ENCODE measurements at regions not wholly inside any gene's neighbourhood (a gene's known extent, or its start where the extent isn't known, plus 50 kb on each side); places are given as distances from the start of the nearest gene placed in this dataset.

DNA sequence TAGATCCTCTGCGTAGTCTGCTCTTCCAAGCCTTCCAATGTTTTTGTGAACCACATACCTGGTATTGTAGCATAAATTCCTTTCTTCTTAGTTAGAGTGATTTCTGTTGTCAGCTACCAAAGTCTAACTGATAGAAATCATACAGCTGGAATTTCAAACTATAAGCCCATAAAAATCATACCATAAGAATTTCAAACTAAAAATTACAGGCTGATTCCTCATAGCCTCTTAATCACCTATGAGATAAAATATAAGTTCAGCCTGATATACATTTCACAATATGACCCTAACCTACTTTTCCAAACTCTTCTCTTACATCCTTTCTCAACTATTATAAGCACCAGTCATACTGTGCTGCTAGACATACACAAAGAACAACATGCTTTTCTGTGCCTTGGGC is 64.8 kb downstream of the PTHLH start:
- ATAC-seq (no peak), DNase-seq (no peak)
- Mint-ChIP-seq H3K4me1 (no peaks in the 10 kb centered on the region), H3K9me3 (peaks cover 0 to 9% (median 2%) of the 10 kb centered on the region in 9 donors), H3K27ac (no peak overlapping the region), H3K27me3 (peaks cover 7 to 38% (median 17%) of the 10 kb centered on the region in 5 donors), H3K36me3 (peaks cover 0 to 5% (median 0%) of the 10 kb centered on the region in 3 donors), H3K4me3 (no peak overlapping the region)
- POLR2A ChIA-PET, result no interaction called here

DNA sequence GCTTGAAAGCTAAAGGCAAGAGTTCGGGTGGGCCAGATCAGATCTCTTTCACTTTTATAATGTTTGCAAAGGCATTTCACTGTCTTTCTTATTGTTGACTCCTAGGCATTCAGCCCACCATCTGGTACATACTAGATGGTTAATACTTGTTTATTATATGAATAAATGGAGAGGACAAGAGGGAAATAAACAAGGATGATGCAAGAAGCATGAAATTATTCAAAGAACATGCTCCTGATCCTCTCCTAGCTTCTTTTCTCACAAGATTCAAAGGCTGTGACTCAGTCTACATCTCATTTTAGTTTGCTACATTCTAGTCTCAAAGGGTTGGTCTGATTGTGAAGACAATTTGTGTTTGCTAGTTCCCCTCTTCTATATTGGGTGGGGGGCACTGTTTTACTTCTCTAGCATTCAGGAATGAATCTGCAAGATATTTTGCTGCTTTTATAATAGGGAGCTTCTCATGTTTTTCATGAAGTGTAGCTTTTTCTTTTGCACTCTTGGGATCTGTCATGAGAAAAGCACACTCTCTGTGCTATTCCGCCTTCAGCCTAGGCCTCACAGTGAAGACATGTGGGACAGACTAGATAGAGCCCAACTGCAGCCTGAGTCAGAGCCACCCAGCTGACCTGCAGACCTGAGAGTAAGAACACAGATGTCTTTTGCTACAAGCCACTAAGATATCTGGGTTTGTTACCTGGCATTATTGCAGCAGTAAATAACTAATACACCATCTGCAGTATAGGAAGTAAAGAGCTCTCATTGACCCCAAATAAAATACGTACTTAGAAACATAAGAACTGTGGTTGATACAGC is 65.7 kb downstream of the PTHLH start:
- no peak for DNase-seq
- no peak for ATAC-seq
- H3K4me1 Mint-ChIP-seq, result no peaks in the 10 kb centered on the region
- no peak overlapping the region for H3K27ac Mint-ChIP-seq
- POLR2A ChIA-PET, result no interaction called here
- H3K4me3 Mint-ChIP-seq, result no peak overlapping the region
- peaks cover 0 to 5% (median 0%) of the 10 kb centered on the region in 3 donors for H3K36me3 Mint-ChIP-seq
- H3K27me3 Mint-ChIP-seq, result peaks cover 7 to 46% (median 17%) of the 10 kb centered on the region in 5 donors
- peaks cover 0 to 9% (median 2%) of the 10 kb centered on the region in 9 donors for H3K9me3 Mint-ChIP-seq

DNA sequence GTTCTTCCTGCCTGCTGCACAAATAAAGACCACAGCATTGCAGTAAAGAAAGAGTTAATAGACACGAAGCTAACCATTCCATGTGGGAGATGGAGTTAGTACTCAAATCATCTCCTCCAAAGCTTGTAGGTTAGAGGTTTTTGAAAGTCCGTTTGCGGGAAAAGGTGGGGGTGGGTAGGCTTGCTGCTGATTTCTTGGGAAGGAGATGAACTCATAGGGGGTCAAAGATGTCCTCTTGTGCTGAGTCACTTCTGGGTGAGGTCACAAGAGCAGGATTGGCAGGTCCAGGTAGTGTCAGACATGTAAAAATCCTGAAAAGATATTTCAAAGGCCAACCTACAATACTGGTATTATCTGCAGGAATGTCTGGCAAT is 66.4 kb downstream of the PTHLH start:
- Mint-ChIP-seq H3K9me3 (peaks cover 0 to 7% (median under 1%) of the 10 kb centered on the region in 9 donors), H3K36me3 (peaks cover 0 to 5% (median 0%) of the 10 kb centered on the region in 3 donors), H3K4me1 (no peaks in the 10 kb centered on the region), H3K27me3 (peaks cover 4 to 40% (median 13%) of the 10 kb centered on the region in 5 donors), H3K27ac (no peak overlapping the region), H3K4me3 (no peak overlapping the region)
- no peak for DNase-seq
- no peak for ATAC-seq
- POLR2A ChIA-PET, result no interaction called here

DNA sequence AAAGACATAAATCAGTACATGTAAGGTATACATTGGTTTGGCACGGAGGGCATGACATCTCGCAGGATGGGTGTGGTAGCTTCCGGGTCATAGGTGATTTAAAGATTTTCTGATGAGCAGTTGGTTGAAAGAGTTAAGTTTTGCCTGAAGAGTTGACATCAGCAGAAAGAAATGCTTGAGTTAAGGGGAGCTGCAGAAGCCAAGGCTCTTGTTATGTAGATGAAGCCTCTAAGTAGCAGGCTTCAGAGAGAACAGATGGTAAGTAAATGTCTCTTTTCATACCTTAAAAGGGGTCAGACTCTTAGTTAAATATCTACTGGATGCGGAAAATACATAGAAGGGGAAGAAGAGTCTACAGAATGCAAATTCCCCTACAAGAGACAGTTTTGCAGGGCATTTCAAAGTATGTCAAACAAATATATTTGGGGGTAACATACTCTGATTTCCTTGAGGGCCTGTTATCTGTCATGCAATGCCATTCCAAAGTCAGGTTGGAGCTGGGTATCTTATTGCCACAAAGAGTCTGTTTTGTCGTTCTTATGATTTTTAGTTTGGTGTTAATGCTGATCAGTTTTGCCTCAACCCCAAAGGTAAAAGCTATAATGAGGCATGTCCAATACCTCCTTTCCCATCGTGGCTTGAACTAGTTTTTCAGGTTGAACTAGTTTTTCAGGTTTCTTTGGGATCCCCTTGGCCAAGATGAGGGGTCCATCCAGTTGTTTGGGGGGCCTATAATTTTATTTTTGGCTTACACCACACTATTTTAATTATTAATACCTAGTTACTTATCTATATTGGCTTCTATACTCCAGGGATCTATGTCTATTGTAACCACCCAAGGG is 67.0 kb downstream of the PTHLH start:
- Mint-ChIP-seq H3K4me3 (no peak overlapping the region), H3K4me1 (no peaks in the 10 kb centered on the region), H3K36me3 (peaks cover 0 to 5% (median 0%) of the 10 kb centered on the region in 3 donors), H3K27me3 (peaks cover 3 to 34% (median 11%) of the 10 kb centered on the region in 5 donors), H3K9me3 (peaks cover 0 to 7% (median 0%) of the 10 kb centered on the region in 9 donors), H3K27ac (no peak overlapping the region)
- no peak for DNase-seq
- POLR2A ChIA-PET, result no interaction called here
- no peak for ATAC-seq

DNA sequence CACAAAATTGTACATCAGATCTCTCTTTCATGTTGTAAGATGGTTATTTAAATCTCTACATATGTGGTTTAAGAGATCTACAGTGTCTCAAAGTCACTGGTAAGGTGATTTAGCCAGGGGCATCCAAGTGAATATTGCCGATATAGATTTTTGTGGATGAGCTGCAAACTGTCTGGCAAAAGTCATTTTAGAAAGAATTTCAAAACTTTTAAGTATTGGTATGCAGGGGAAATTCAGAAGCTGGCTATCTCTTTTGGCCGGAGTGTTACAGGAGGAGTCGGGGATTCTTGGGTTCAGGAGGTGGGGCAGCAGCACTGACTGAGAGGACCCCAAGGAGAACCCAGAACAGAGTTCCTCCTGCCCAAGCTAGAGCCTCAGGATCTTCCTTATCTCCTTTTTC is 69.9 kb downstream of the PTHLH start:
- Mint-ChIP-seq H3K9me3 (peaks cover 0 to 7% (median 0%) of the 10 kb centered on the region in 9 donors), H3K36me3 (peaks cover 0 to 5% (median 0%) of the 10 kb centered on the region in 3 donors)
- POLR2A ChIA-PET, result no interaction called here

DNA sequence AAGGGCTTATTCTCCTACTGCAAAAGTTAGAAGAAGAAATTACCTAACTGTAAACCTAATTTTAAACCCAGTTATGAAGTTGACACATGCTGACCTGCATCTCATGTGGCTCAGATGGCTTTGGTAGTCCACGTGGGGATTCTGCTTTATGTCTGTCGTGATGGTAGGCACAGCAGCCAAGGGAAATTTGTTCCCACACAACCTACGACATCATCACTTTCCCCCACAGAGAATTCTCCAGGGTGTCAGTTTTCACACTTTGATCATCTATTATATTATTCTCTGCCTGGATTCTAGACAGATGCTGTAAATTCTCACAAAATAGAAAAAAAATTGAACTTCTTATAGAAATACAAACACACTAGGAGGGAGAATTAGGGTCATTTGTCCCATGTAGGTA is 70.6 kb downstream of the PTHLH start:
- Mint-ChIP-seq H3K4me3 (no peak overlapping the region), H3K9me3 (peaks cover 0 to 7% (median 0%) of the 10 kb centered on the region in 9 donors), H3K36me3 (peaks cover 0 to 5% (median 0%) of the 10 kb centered on the region in 3 donors), H3K27ac (no peak overlapping the region), H3K4me1 (no peaks in the 10 kb centered on the region), H3K27me3 (peaks cover 1 to 19% (median 3%) of the 10 kb centered on the region in 5 donors)
- DNase-seq (no peak), ATAC-seq (no peak)
- POLR2A ChIA-PET, result no interaction called here

More for the DNA sequence above, 69.9 kb downstream of the PTHLH start:
- Mint-ChIP-seq H3K4me1 (no peaks in the 10 kb centered on the region), H3K4me3 (no peak overlapping the region), H3K27ac (no peak overlapping the region), H3K27me3 (peaks cover 1 to 19% (median 3%) of the 10 kb centered on the region in 5 donors)
- DNase-seq (no peak), ATAC-seq (no peak)

DNA sequence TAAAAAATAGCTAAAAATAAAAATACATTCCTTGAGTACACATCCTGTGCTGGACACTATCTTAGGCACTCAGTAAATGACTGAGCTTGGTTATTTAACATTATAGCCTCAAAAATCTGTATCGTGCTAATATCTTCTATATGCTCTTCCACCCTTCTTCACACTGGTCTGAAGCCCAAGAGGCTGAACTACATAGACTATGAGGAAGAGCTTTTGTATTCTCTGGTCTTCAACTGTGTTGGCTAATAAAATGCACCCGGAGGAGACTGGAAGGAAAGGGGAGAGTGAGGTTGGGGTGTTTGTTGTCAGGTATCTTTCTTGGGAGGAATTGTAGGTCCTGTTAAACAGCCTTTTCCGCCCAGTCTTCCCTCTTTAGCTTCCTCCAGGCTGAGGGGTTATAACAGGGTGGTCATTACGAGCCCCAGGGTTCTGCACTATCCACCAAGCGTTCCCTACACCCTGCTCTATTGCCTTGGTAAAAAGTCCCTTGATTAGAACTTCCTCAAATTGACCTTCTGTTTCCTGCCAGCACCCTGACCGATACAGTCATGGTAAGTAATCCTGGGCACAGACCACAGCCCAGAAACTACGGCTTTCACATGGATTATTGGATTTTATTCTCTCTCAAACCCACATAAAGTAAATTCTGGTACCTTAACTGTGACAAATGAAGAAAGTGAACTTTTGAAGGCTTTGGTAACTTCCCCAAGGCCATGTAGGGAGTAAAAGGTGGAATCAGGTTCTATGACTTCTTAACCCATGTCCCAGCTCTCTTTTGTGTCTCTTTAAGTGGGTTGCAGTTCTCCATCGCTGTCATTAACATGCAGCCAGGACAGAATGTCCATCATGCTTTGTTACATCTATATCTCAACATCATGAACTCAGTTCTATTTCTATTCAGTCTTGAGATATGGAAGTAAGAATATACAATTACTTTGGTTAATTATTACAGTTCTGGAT is 71.3 kb downstream of the PTHLH start:
- ATAC-seq (no peak), DNase-seq (no peak)
- Mint-ChIP-seq H3K4me1 (no peaks in the 10 kb centered on the region), H3K27me3 (peaks cover 2 to 19% (median 5%) of the 10 kb centered on the region in 5 donors), H3K36me3 (peaks cover 0 to 3% (median 0%) of the 10 kb centered on the region in 3 donors), H3K9me3 (peaks cover 0 to 6% (median 0%) of the 10 kb centered on the region in 9 donors), H3K27ac (no peak overlapping the region), H3K4me3 (no peak overlapping the region)
- POLR2A ChIA-PET, result no interaction called here

DNA sequence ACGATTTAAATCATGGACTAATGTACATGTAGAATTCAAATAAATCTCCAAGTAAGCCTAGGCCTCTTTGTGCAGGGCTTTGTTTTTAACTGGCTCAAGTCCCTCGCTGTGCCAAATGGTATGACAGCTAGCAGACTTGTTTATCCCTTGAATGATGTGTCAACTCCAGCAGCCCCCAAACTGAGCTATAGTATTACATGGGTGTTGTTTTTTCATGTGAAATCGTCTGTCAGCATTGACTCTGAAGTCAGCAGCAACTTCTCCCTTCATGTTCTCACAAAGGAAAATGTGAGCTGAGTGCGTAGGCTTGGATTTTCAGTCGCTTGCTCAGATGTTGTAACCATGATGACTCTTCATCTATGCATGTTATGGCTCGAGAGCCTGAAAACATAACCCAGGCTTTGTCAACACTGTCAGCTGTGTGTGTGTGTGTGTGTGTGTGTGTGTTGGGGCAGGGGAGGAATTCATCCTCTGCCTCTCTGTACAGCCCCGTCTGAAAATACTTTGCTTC is 73.3 kb downstream of the PTHLH start:
- no peaks in the 10 kb centered on the region for H3K4me1 Mint-ChIP-seq
- H3K4me3 Mint-ChIP-seq, result no peak overlapping the region
- peaks cover 6 to 25% (median 7%) of the 10 kb centered on the region in 5 donors for H3K27me3 Mint-ChIP-seq
- H3K36me3 Mint-ChIP-seq, result no peaks in the 10 kb centered on the region
- ATAC-seq (no peak), DNase-seq (no peak)
- H3K27ac Mint-ChIP-seq, result no peak overlapping the region
- no peaks in the 10 kb centered on the region for H3K9me3 Mint-ChIP-seq
- POLR2A ChIA-PET, result no interaction called here

DNA sequence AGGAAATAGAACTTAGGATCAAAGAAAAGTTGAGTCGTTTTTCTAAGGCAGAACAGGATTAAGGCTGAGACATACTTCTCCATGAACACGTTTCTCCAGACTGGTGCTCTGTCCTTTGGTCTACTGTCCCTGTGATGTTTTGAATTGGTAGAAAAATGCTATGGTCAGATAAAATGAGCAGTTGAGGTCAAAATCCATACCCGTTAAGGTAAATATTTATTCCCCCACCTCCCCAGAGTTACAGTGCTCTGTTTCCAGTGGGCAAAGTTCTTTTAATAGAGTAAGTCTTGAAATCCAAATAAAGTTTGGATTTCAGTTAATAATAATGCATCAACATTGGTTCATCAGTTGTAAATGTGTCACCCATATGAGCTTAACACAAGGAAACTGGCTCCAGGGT is 74.5 kb downstream of the PTHLH start:
- DNase-seq, result no peak
- H3K36me3 Mint-ChIP-seq, result no peaks in the 10 kb centered on the region
- H3K9me3 Mint-ChIP-seq, result no peaks in the 10 kb centered on the region
- POLR2A ChIA-PET, result no interaction called here
- no peak overlapping the region for H3K27ac Mint-ChIP-seq
- H3K4me1 Mint-ChIP-seq, result no peaks in the 10 kb centered on the region
- no peak overlapping the region for H3K4me3 Mint-ChIP-seq
- H3K27me3 Mint-ChIP-seq, result peaks cover 6 to 22% (median 7%) of the 10 kb centered on the region in 5 donors
- ATAC-seq, result no peak

DNA sequence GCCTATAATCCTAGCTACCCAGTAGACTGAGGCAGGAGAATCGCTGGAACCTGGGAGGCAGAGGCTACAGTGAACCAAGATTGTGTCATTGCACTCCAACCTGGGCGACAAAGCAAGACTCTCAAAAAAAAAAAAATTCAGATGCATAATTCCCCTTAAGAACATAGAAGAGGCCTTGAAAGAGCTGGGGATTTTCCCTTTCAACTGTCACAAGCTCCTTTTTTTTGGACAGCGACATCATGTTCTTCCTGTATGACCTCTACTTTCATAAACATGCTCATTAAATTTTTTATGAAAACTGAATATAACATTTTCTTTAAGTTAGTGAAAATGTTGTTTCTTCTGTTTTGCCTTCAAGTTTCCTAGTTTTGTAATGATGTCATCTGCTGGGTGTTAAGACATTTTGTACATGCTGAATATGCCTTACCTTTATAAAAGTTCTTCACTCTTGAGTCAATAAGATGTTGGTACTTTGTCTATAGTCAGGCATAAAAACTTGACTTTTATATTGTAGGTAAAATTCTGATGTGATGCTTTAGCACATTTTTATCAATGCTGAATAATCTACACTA is 76.0 kb downstream of the PTHLH start:
- H3K27ac Mint-ChIP-seq, result no peak overlapping the region
- no peaks in the 10 kb centered on the region for H3K36me3 Mint-ChIP-seq
- H3K9me3 Mint-ChIP-seq, result no peaks in the 10 kb centered on the region
- H3K27me3 Mint-ChIP-seq, result peaks cover 4 to 11% (median 10%) of the 10 kb centered on the region in 5 donors
- DNase-seq (no peak), ATAC-seq (no peak)
- no peaks in the 10 kb centered on the region for H3K4me1 Mint-ChIP-seq
- POLR2A ChIA-PET, result no interaction called here
- no peak overlapping the region for H3K4me3 Mint-ChIP-seq

DNA sequence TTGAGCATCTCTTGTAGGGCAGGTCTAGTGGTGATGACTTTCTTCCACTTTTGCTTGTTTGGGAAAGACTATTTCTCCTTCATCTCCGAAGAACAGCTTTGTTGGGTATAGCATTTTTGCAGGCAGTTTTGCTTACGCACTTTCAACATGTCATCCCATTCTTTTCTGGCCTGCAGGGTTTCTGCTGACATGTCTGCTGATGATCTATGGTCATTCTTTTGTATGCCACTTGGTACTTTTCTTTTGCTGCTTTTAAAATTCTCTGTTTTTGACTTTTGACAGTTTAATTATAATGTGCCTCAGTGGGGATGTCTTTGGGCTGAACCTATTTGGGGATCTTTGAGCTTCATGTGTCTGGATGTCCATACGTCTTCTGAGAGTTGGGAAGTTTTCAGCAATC is 78.2 kb downstream of the PTHLH start:
- H3K4me1 Mint-ChIP-seq, result no peaks in the 10 kb centered on the region
- ATAC-seq, result no peak

DNA sequence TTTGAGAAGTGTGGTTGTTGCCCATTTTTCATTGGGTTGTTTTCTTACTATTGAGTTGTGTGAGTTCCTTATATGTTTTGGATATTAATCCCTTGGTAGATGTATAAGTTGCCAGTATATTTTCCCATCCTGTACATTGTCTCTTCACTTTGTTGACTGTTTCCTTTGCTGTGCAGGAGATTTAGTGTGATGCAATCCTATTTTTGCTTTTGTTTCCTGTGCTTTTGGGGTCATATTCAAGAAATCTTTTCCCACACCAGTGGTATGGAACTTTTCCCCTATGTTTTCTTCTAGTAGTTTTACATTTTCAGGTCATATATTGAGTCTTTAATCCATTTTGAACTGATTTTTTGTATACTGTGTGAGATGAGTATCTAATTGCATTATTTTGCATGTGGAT is 92.8 kb downstream of the PTHLH start:
- Mint-ChIP-seq H3K4me3 (no peak overlapping the region), H3K27me3 (peaks cover 1 to 13% (median 3%) of the 10 kb centered on the region in 5 donors), H3K9me3 (peaks cover 0 to 21% (median 6%) of the 10 kb centered on the region in 9 donors), H3K4me1 (no peaks in the 10 kb centered on the region), H3K36me3 (peaks cover 0 to 6% (median 0%) of the 10 kb centered on the region in 3 donors), H3K27ac (no peak overlapping the region)
- DNase-seq, result no peak
- ATAC-seq, result no peak
- POLR2A ChIA-PET, result no interaction called here

More for the DNA sequence above, 78.2 kb downstream of the PTHLH start:
- no peak overlapping the region for H3K4me3 Mint-ChIP-seq
- H3K27ac Mint-ChIP-seq, result no peak overlapping the region
- no peaks in the 10 kb centered on the region for H3K36me3 Mint-ChIP-seq
- POLR2A ChIA-PET, result no interaction called here
- H3K27me3 Mint-ChIP-seq, result peaks cover 3 to 12% (median 5%) of the 10 kb centered on the region in 5 donors
- no peaks in the 10 kb centered on the region for H3K9me3 Mint-ChIP-seq
- DNase-seq, result no peak

Data from naive thymus-derived CD8-positive, alpha-beta T cell (primary cell).